8988T (cell line): ENCODE measurements at regions not wholly inside any gene's neighbourhood (a gene's known extent, or its start where the extent isn't known, plus 50 kb on each side); places are given as distances from the start of the nearest gene placed in this dataset.

Experiments
- DNase-seq: peaks from one replicate; pipeline ENCODE4 v3.0.0; 2011

DNA sequence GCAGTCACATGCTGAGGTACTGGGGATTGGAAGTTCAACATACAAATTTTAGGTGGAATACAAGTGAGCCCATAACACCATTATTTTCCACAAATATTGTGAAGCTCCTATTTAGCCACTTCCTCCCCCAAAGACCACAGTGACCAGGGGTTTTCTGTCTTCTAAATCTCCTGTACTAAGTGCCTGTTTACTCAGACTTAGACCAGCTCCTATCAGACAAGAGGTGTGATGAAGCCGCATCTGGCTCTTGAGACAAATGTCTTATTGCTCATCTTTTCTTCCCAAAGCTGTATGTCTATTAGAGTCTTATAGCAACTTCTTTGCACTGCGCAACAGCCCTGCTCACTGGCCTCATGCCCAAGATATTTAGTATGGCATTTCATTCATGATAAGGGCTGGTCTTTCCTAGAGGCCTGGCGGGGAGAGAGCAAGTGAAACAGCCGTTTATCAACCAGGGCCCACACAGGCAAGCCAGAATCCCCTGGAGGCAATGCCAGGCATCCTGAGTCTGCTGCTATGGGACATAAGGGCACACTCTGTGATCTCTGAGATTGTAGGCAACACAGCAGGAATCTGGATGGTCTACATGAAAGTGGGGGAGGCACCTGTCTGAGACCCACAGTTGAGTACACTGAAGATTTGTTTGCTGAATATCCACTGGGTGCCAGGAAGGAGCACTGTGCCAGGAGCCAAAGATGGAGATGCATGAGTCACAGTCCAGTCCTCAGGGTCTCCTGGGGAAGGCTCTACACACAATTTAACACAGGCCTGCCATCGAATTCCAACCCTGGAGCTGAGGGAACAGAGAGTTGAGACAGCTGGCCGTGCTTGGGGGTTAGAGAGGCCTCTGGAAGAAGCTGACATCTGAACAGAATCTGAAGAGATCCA lies 78.5 kb upstream of the NCAM1 start:
- DNase-seq = no peak

DNA sequence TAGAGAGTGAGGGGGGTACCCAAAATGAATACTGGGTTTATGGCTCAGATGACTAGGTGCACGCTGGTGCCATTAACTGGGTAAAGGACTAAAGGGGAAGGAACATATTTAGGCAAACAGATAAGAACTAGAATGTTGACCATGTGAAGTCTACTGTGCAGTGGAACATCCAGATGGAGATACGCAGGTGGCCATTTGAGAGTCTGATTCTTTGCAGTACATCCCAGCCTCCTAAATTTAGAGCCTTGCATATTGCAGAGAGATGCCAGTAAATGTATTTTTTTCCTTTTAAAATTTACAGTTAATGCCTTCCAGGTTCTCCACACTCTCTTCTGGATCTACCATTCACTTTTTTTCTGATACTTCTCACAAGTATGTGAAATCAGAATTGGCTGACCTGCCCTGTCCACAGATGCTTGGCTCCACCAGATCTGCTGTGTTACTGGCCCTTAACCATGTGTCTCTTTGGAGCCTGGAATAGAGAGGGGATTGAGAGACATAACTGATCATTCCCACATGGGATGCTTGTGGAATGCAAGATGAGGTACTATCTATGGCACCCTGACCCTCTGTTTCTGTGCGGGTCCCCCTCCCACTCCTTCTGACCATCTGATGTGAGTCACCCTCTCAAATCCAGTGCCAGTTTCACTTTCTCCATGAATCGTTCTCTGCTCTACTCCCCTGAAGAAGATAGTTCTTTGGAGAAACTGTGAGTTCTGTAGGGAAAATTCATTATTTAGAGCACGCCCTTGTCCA lies 77.0 kb upstream of the NCAM1 start:
- DNase-seq = no peak

- no peak for DNase-seq
Measured at GRCh38 chr11:112885744-112886433, 75.3 kb upstream of the NCAM1 start.

- DNase-seq = no peak
Measured at GRCh38 chr11:112886434-112887370, 74.5 kb upstream of the NCAM1 start.

GRCh38 chr11:112889446-112889845 lies 71.8 kb upstream of the NCAM1 start:
- no peak for DNase-seq

DNA sequence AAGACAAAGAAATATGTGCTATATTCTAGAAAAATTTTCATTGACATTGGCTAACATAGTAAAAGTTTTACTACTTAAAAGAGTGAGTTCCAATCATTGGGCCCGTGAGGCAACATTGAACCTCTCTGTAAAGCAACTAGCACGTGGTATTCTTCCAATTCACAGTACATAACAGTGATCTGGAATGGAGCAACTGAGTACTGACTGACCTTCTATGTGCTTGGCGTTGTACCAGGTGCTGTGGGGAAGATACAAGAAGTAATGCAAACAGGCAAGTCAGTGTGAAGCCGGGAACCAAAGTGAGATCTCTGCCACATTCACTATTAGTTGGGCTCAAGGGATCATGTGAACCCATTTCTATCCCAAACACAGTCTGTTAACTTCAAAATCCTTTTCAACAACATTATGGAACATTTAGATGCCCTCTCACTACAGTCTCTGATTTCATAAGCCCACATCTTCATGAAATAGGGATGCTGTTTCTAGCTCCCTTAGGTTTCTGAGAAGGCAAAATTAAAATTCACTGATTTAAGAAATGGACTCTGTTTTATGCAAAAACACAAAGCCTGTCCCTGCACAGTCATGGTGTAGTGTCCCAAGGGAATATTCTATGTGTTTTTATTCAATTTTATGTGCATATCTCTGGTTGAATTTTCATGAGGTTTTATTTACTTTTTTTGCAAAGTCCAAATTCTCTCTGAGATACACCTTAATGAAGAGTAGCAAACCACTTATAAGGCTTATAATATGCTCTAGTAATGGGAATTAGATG lies 61.8 kb upstream of the NCAM1 start:
- DNase-seq = no peak

DNA sequence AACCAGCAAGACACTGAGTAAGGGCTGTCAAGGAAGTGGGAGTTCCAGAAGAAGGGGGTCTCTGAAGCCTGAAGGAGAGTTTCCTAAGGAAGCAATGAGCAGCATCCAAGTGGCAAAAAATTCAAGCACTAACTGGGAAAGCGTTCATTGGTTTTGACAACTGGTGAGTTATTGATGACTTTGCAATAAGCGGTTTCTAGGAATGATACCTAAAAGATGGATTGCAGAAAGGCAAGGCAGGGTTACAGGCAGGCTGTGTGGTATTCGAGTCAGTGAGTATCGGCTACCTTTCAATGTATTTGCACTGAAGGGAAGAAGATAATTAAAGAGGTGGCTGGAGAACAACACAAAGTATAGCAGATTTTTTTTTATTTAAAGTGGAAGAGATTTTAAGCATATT lies 59.3 kb upstream of the NCAM1 start:
- DNase-seq = no peak

DNA sequence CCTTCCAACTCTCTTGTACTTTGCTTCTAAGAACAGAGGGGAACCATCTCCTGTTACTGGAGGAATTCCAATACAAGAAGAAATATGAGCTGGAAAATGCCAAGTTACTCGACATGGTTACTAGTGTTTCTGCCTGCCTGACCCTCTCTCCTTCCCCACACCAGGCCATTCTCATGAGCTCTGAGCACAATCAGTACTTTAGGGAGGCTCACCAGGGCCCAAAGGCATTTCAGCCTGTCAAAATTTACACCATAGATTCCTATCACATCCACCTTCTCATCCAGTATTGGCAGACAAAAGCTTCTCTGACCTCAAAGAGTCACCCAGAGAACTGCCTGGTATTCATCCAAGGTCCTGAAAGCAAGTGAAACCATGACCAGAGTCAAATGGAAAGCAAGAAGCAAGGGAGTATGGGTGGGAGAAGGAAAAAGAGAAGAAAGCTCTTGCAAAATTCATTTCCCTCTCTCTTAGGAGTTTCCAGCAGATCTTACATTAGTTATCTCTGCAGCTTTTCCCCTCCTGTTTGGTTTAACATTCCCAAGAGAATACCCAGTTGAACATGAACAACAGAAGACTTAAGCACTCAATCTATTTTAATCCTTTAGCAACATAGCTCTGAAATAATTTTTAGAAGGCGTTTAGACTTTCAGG lies 58.7 kb upstream of the NCAM1 start:
- DNase-seq = no peak

GRCh38 chr11:112903340-112903739 lies 57.9 kb upstream of the NCAM1 start:
- no peak for DNase-seq

DNA sequence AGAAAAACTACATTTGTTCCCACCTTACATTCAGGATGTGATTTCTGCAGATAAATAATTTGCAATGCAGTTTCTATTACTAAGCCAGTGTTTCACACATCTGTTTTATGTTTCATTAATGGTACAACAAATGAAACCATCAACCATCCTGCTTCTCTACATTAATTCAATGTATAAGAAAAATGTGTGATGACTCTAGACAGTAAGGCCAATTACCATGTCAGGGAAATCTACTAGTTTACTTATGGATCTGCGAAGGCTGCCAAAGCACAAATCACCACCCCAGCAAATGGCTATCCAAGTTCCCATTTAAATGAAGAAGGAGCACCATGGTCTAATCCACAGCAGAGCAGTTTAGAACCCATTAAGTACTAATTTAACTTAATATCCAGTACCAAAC lies 50.1 kb upstream of the NCAM1 start:
- no peak for DNase-seq
